BLaER1 treated with 17β-estradiol and CSF1 and Interleukin-3, amounts not matched to agents 10 nM and 100 nM (cell line): ENCODE measurements at regions not wholly inside any gene's neighbourhood (a gene's known extent, or its start where the extent isn't known, plus 50 kb on each side); places are given as distances from the start of the nearest gene placed in this dataset.

Experiments
- H3K27ac ChIP-seq, 11 experiments: shearing (Covaris generic); formaldehyde crosslinking; 2 replicates each; pipeline ENCODE4 v1.8.1; 2022
- H3K27me3 ChIP-seq, 11 experiments: shearing (Covaris generic); formaldehyde crosslinking; 2 replicates each; pipeline ENCODE4 v1.8.1; 2022
- H3K36me3 ChIP-seq, 11 experiments: shearing (Covaris generic); formaldehyde crosslinking; 2 replicates each; pipeline ENCODE4 v1.8.1; 2022
- H3K4me1 ChIP-seq, 10 experiments: shearing (Covaris generic); formaldehyde crosslinking; 2 replicates each; pipeline ENCODE4 v1.8.1; 2022
- H3K4me2 ChIP-seq, 11 experiments: shearing (Covaris generic); formaldehyde crosslinking; 2 replicates each; pipeline ENCODE4 v1.8.1; 2022
- H3K4me3 ChIP-seq, 10 experiments: shearing (Covaris generic); formaldehyde crosslinking; 2 replicates each; pipeline ENCODE4 v1.8.1; 2022
- H3K9ac ChIP-seq, 11 experiments: shearing (Covaris generic); formaldehyde crosslinking; 2 replicates each; pipeline ENCODE4 v1.8.1; 2022
- H3K9me3 ChIP-seq, 11 experiments: shearing (Covaris generic); formaldehyde crosslinking; replicated peaks in 1 of 11; 2 replicates each; pipeline ENCODE4 v1.8.1; 2022
- H4K20me1 ChIP-seq, 11 experiments: shearing (Covaris generic); formaldehyde crosslinking; 2 replicates each; pipeline ENCODE4 v1.8.1; 2022
- Cebpa-rat ChIP-seq, 11 experiments: shearing (Covaris generic); IDR thresholded peaks; 2 replicates each; pipeline ENCODE4 v1.8.1; 2022

DNA sequence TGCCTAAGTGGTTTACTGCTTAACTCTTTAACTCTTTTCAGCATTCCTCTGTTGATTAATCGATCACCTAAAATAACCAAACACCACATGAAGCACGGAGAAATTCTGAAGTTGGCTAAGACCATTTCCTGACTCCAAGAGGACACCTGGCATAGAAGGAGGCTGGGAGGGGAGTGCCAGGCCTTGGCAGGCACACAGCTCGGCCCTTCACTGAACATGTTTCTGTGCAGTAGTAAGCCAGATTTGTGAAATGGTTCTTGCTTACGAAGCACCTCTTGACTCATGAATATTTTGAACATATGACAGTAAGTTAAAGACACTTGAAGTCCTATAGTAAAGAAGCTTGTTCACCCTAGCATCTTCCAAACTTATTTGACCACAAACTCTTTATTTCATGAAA is 82.3 kb downstream of the FOXL1 start:
- Histone ChIP-seq H4K20me1 (peaks cover 0 to 3% (median 0%) of the 10 kb centered on the region in 11 experiments; a peak in 1 of 22 replicates), H3K4me3 (no peak overlapping the region), H3K4me1 (peaks cover 19 to 22% (median 21%) of the 10 kb centered on the region in 10 experiments), H3K27me3 (no peaks in the 10 kb centered on the region), H3K36me3 (no peaks in the 10 kb centered on the region), H3K27ac (no peak overlapping the region), H3K9me3 (peaks cover 0 to 20% (median 9%) of the 10 kb centered on the region in 11 experiments; a peak in 13 of 22 replicates), H3K4me2 (no peak overlapping the region), H3K9ac (no peak overlapping the region)
- TF ChIP-seq Cebpa-rat (IDR thresholded peaks at IDR 0.05), result no peak

DNA sequence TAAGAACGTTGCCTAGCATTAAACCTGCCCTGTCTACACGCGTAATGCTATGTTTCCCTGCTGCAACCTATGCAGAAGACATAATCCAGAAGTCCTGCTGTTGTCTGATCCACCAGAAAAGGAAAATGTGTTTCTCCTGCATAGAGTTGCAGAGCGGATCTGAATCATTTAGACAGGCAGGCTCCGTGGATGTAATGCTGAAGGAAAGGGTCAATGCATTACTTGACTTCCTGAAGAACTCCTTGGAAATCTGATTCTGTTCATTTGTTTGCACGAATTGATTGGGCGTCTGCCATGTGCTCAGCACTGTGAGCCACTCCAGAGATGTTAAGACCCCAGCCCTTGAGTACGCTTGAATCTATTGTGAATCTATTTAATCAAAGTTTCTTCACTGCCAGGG is 83.4 kb downstream of the FOXL1 start:
- Histone ChIP-seq H3K36me3 (no peaks in the 10 kb centered on the region), H3K9me3 (peaks cover 0 to 20% (median 9%) of the 10 kb centered on the region in 11 experiments; a peak in 13 of 22 replicates), H3K9ac (no peak overlapping the region), H3K27ac (no peak overlapping the region), H3K4me3 (no peak overlapping the region), H4K20me1 (peaks cover 0 to 3% (median 0%) of the 10 kb centered on the region in 11 experiments; a peak in 1 of 22 replicates), H3K4me2 (no peak overlapping the region), H3K27me3 (no peaks in the 10 kb centered on the region), H3K4me1 (peaks cover 26 to 33% (median 30%) of the 10 kb centered on the region in 10 experiments)
- TF ChIP-seq Cebpa-rat (IDR thresholded peaks at IDR 0.05), result no peak

GRCh38 chr16:86662195-86662594 is 83.8 kb downstream of the FOXL1 start:
- Histone ChIP-seq H3K9ac (no peak overlapping the region), H3K27ac (no peak overlapping the region), H3K4me1 (peaks cover 26 to 38% (median 30%) of the 10 kb centered on the region in 10 experiments), H3K27me3 (no peaks in the 10 kb centered on the region), H4K20me1 (peaks cover 0 to 3% (median 0%) of the 10 kb centered on the region in 11 experiments; a peak in 1 of 22 replicates), H3K4me3 (no peak overlapping the region), H3K4me2 (no peak overlapping the region), H3K36me3 (no peaks in the 10 kb centered on the region), H3K9me3 (peaks cover 0 to 20% (median 9%) of the 10 kb centered on the region in 11 experiments; a peak in 13 of 22 replicates)
- no peak for TF ChIP-seq Cebpa-rat (IDR thresholded peaks at IDR 0.05)

- H3K4me1 ChIP-seq, result peaks cover 26 to 39% (median 30%) of the 10 kb centered on the region in 10 experiments
- peaks cover 0 to 20% (median 9%) of the 10 kb centered on the region in 11 experiments; a peak in 13 of 22 replicates for H3K9me3 ChIP-seq
- no peak for TF ChIP-seq Cebpa-rat (IDR thresholded peaks at IDR 0.05)
- H3K4me3 ChIP-seq, result no peak overlapping the region
- no peak overlapping the region for H3K9ac ChIP-seq
- no peaks in the 10 kb centered on the region for H3K27me3 ChIP-seq
- H3K27ac ChIP-seq, result no peak overlapping the region
- H4K20me1 ChIP-seq, result peaks cover 0 to 3% (median 0%) of the 10 kb centered on the region in 11 experiments; a peak in 1 of 22 replicates
- H3K36me3 ChIP-seq, result no peaks in the 10 kb centered on the region
- no peak overlapping the region for H3K4me2 ChIP-seq
Observed at GRCh38 chr16:86662740-86663139, 84.4 kb downstream of the FOXL1 start.

GRCh38 chr16:86663685-86664521 is 85.6 kb downstream of the FOXL1 start:
- no peaks in the 10 kb centered on the region for H3K36me3 ChIP-seq
- TF ChIP-seq Cebpa-rat (IDR thresholded peaks at IDR 0.05), result no peak
- H3K27ac ChIP-seq, result peak overlapping the region in 8 of 11 experiments; percentile 36 to 76 (median 69); a peak in 16 of 22 replicates
- H3K4me3 ChIP-seq, result no peak overlapping the region
- peak overlapping the region; percentile 68 to 99 (median 92) for H3K4me2 ChIP-seq
- H4K20me1 ChIP-seq, result peaks cover 0 to 3% (median 0%) of the 10 kb centered on the region in 11 experiments; a peak in 1 of 22 replicates
- H3K4me1 ChIP-seq, result peaks cover 26 to 39% (median 31%) of the 10 kb centered on the region in 10 experiments
- peaks cover 0 to 13% (median 9%) of the 10 kb centered on the region in 11 experiments; a peak in 13 of 22 replicates for H3K9me3 ChIP-seq
- no peaks in the 10 kb centered on the region for H3K27me3 ChIP-seq
- 0 out of 22 replicates have a peak overlapping the region, but pooled peaks of 1 of the 11 experiments have one; percentile 14 for H3K9ac ChIP-seq

DNA sequence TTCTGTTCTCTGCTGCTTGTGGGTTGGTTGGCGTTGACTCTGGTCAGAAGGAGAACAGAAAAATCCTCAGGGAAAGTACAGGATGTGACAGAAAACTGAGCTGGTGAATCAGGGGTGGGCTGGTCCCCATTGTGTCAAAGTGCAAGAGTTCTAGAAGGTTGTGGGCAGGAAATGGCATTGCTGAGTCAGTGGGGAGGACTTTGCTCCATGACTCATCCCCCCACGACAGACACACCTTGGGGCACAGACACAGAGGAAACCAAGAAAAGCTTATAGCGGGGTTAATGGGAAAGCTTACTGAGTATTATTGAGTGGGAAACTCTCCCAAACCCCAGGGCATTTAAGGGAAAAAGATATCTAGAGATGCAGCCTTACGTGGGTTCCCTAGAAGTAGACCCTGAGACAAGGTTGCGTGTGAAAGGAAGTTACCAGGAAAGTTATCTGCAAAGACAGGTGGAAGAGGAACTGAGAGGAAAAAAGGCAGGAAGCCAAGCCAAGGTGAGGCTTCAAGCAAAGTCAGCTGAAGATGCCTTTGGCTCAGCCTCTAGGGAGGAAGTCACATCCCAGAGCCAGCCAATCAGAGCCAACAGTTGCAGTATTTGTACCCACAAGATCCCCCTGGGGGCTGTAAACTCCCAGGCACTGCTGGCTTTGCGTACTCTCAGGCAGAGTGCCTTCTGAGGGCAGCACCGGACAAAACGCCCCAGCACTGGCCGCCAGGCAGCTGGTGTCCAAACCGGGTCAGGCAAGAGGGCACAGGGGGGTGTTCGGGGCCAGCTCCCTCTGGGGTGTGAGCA is 86.4 kb downstream of the FOXL1 start:
- no peaks in the 10 kb centered on the region for H3K27me3 ChIP-seq
- peak overlapping the region; percentile 68 to 99 (median 92) for H3K4me2 ChIP-seq
- TF ChIP-seq Cebpa-rat (IDR thresholded peaks at IDR 0.05), result peak in 1 of 11 experiments; percentile 35; a peak in 1 of 22 replicates
- peaks cover 0 to 3% (median 0%) of the 10 kb centered on the region in 11 experiments; a peak in 1 of 22 replicates for H4K20me1 ChIP-seq
- peaks cover 0 to 10% (median 7%) of the 10 kb centered on the region in 11 experiments; a peak in 13 of 22 replicates for H3K9me3 ChIP-seq
- no peaks in the 10 kb centered on the region for H3K36me3 ChIP-seq
- peak overlapping the region in 7 of 11 experiments; percentile 5 to 42 (median 27); a peak in 9 of 22 replicates for H3K9ac ChIP-seq
- H3K4me1 ChIP-seq, result peaks cover 26 to 39% (median 32%) of the 10 kb centered on the region in 10 experiments
- peak overlapping the region in 9 of 11 experiments; percentile 36 to 76 (median 68); a peak in 18 of 22 replicates for H3K27ac ChIP-seq
- peak overlapping the region in 4 of 10 experiments; percentile 0 to 56 (median 34); a peak in 3 of 20 replicates for H3K4me3 ChIP-seq

DNA sequence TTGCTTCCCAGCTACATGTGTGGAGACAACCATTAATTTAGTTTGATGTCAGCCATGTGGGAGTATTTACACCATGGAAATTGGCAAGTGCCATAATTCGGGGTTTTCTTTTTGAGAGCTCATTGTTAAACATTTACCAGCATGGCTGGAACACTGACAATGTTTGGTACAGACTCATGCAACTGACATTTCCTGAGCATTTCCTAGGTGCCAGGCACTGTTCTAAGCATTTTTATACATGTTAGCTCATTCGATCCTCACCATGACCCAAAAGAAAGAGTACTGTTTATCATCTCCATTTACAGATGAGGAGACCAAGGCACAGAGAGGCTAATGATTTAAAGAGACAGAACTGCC is 86.9 kb downstream of the FOXL1 start:
- peaks cover 26 to 39% (median 32%) of the 10 kb centered on the region in 10 experiments for H3K4me1 ChIP-seq
- H3K9ac ChIP-seq, result peak overlapping the region in 7 of 11 experiments; percentile 5 to 42 (median 27); a peak in 8 of 22 replicates
- H3K27me3 ChIP-seq, result no peaks in the 10 kb centered on the region
- H3K9me3 ChIP-seq, result peaks cover 0 to 4% (median 2%) of the 10 kb centered on the region in 11 experiments; a peak in 10 of 22 replicates
- H3K4me2 ChIP-seq, result peak overlapping the region; percentile 68 to 99 (median 92)
- H3K4me3 ChIP-seq, result peak overlapping the region in 4 of 10 experiments; percentile 0 to 56 (median 34); a peak in 4 of 20 replicates
- no peak for TF ChIP-seq Cebpa-rat (IDR thresholded peaks at IDR 0.05)
- peaks cover 0 to 3% (median 0%) of the 10 kb centered on the region in 11 experiments; a peak in 1 of 22 replicates for H4K20me1 ChIP-seq
- no peaks in the 10 kb centered on the region for H3K36me3 ChIP-seq
- peak overlapping the region in 9 of 11 experiments; percentile 36 to 76 (median 68); a peak in 18 of 22 replicates for H3K27ac ChIP-seq

DNA sequence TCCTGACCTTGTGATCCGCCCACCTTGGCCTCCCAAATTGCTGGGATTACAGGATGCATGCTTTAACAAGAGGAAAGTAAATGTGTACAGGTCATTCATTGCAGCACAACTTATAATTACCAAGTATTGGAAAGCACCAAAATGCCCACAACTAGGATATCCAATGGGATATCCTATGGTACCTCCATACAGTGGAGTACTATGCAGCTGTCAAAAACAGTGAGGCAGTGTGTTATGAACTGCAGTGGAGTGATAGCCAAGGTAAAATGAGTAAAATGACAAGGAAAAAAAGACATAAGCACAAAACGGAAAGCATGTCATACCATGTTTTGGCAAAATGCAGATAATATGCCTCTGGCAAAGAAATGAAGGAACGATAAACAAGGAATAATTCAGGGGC is 87.6 kb downstream of the FOXL1 start:
- H3K9me3 ChIP-seq, result no peaks in the 10 kb centered on the region
- H4K20me1 ChIP-seq, result peaks cover 0 to 3% (median 0%) of the 10 kb centered on the region in 11 experiments; a peak in 1 of 22 replicates
- H3K36me3 ChIP-seq, result no peaks in the 10 kb centered on the region
- H3K27me3 ChIP-seq, result no peaks in the 10 kb centered on the region
- H3K4me2 ChIP-seq, result peak overlapping the region; percentile 68 to 99 (median 92)
- no peak overlapping the region for H3K4me3 ChIP-seq
- no peak overlapping the region for H3K9ac ChIP-seq
- no peak for TF ChIP-seq Cebpa-rat (IDR thresholded peaks at IDR 0.05)
- H3K27ac ChIP-seq, result peak overlapping the region in 2 of 11 experiments; percentile 68 to 71; a peak in 2 of 22 replicates
- peaks cover 26 to 39% (median 32%) of the 10 kb centered on the region in 10 experiments for H3K4me1 ChIP-seq
